ENCODE measurements at regions not wholly inside any gene's neighbourhood (a gene's known extent, or its start where the extent isn't known, plus 50 kb on each side); places are given as distances from the start of the nearest gene placed in this dataset.
A peak's percentile ranks its signal among the peaks of the same experiment; 100 is the strongest.

- H4K20me1 ChIP-seq (ENCODE audit: insufficient read depth, low read length), result no peaks in the 10 kb centered on the region
- intact Hi-C loops (cut with micrococcal nuclease; ENCODE audit: unreplicated experiment) (no loop called here), in situ Hi-C loops (cut with HindIII; ENCODE audit: extremely low pct_ligation_motif_present, low pct_unique_long_range_greater_than_20kb) (no loop called here)
- no peak overlapping the region for H2AFZ ChIP-seq (ENCODE audit: low read length)
- 9% methylated on average over 5 of the region's 5 CpGs for WGBS (ENCODE audit: low lambda C conversion rate)
- H3K27ac ChIP-seq (ENCODE audit: extremely low read length, insufficient read depth, low read length), result no peak overlapping the region
- BruUV-seq (replicated peaks), result no TSS peak
- ChIA-PET POLR2A (no interaction called here), CTCF (ENCODE audit: low intra/inter-chr PET ratio, low total read pairs) (no interaction called here)
- no peaks in the 10 kb centered on the region for H3K9me3 ChIP-seq (ENCODE audit: low read length)
- H3K9ac ChIP-seq (ENCODE audit: insufficient read depth, low read depth, low read length), result no peak overlapping the region
- no peaks in the 10 kb centered on the region for H3K4me1 ChIP-seq (ENCODE audit: insufficient read depth, low read length)
- no peaks in the 10 kb centered on the region for H3K36me3 ChIP-seq (replicated peaks in 1 of 2; ENCODE audit: control insufficient read depth in 1 of 2, insufficient read depth in 2 of 2, low read length in 2 of 2)
- no peak for FAIRE-seq
- DNase-seq (ENCODE audit: low spot score), result no peak
- no peak overlapping the region for H3K4me3 ChIP-seq (replicated peaks in 1 of 3; ENCODE audit: insufficient read depth in 1 of 3, low read depth in 2 of 3, low read length in 3 of 3)
- H3K27me3 ChIP-seq (ENCODE audit: control insufficient read depth in 1 of 2, insufficient read depth in 2 of 2, low read length in 2 of 2), result peaks cover 2 to 30% of the 10 kb centered on the region in 2 experiments; a peak in 4 of 5 replicates
- peak; percentile 89 for TF ChIP-seq ZNF331 (CRISPR knock-in tag; IDR thresholded peaks at IDR 0.05)
- TF ChIP-seq MAX (IDR thresholded peaks at IDR 0.05), result no peak
- H3K4me2 ChIP-seq (ENCODE audit: low read depth, low read length), result no peak overlapping the region
- no peak for ATAC-seq
- no peaks in the 10 kb centered on the region for H3K79me2 ChIP-seq (ENCODE audit: insufficient read depth, low read length)
These were observed 83.8 kb upstream of the TOX2 start for GRCh38 chr20:43830883-43831282.

GRCh38 chr20:43829951-43830690, 84.5 kb upstream of the TOX2 start:
- Histone ChIP-seq H4K20me1 (ENCODE audit: insufficient read depth, low read length) (no peaks in the 10 kb centered on the region), H2AFZ (ENCODE audit: low read length) (no peak overlapping the region), H3K4me2 (ENCODE audit: low read depth, low read length) (no peak overlapping the region), H3K27ac (ENCODE audit: extremely low read length, insufficient read depth, low read length) (no peak overlapping the region), H3K9me3 (ENCODE audit: low read length) (no peaks in the 10 kb centered on the region), H3K36me3 (replicated peaks in 1 of 2; ENCODE audit: control insufficient read depth in 1 of 2, insufficient read depth in 2 of 2, low read length in 2 of 2) (no peaks in the 10 kb centered on the region), H3K4me3 (replicated peaks in 1 of 3; ENCODE audit: insufficient read depth in 1 of 3, low read depth in 2 of 3, low read length in 3 of 3) (no peak overlapping the region), H3K4me1 (ENCODE audit: insufficient read depth, low read length) (no peaks in the 10 kb centered on the region), H3K27me3 (ENCODE audit: control insufficient read depth in 1 of 2, insufficient read depth in 2 of 2, low read length in 2 of 2) (peaks cover 2 to 29% of the 10 kb centered on the region in 2 experiments; a peak in 4 of 5 replicates), H3K79me2 (ENCODE audit: insufficient read depth, low read length) (no peaks in the 10 kb centered on the region), H3K9ac (ENCODE audit: insufficient read depth, low read depth, low read length) (no peak overlapping the region)
- no TSS peak for BruUV-seq (replicated peaks)
- WGBS (ENCODE audit: low lambda C conversion rate), result 9% methylated on average over 6 of the region's 6 CpGs
- DNase-seq (ENCODE audit: low spot score) (no peak), FAIRE-seq (no peak), ATAC-seq (no peak)
- POLR2A ChIA-PET, result no interaction called here
- in situ Hi-C loops (cut with HindIII; ENCODE audit: extremely low pct_ligation_motif_present, low pct_unique_long_range_greater_than_20kb) (no loop called here), intact Hi-C loops (cut with micrococcal nuclease; ENCODE audit: unreplicated experiment) (no loop called here)
- TF ChIP-seq FOXA3 (CRISPR knock-in tag; IDR thresholded peaks at IDR 0.05) (no peak), ZFP41 (CRISPR knock-in tag; IDR thresholded peaks at IDR 0.05; ENCODE audit: borderline replicate concordance) (no peak), SAP130 (CRISPR knock-in tag; IDR thresholded peaks at IDR 0.05; ENCODE audit: low read depth) (no peak), STAG1 (CRISPR knock-in tag; IDR thresholded peaks at IDR 0.05) (no peak), ZNF784 (CRISPR knock-in tag; IDR thresholded peaks at IDR 0.05; ENCODE audit: borderline replicate concordance) (no peak), ZNF597 (CRISPR knock-in tag; IDR thresholded peaks at IDR 0.05) (no peak), SNRNP70 (IDR thresholded peaks at IDR 0.05; ENCODE audit: low read depth, low read length) (no peak)
- CTCF ChIA-PET (ENCODE audit: low intra/inter-chr PET ratio, low total read pairs), result no interaction called here

Measured in HepG2 (cell line).